SK-N-SH treated with all-trans-retinoic acid at 6 μM for 48 hours (cell line): ENCODE measurements at regions not wholly inside any gene's neighbourhood (a gene's known extent, or its start where the extent isn't known, plus 50 kb on each side); places are given as distances from the start of the nearest gene placed in this dataset.

Experiments
- ARNTL ChIP-seq: fragments of 450-650 bp; formaldehyde crosslinking; IDR thresholded peaks from 2 replicates; pipeline ENCODE4 v1.5.0; 2020; ENCODE audit warnings: low read depth, mild to moderate bottlenecking, moderate library complexity, borderline replicate concordance
- BACH2 ChIP-seq: fragments of 250-450 bp; sonication (Bioruptor Pico); IDR thresholded peaks from 2 replicates; pipeline ENCODE4 v1.9.0; 2021; ENCODE audit warnings: mild to moderate bottlenecking, borderline replicate concordance
- PATZ1 ChIP-seq: fragments of 250-450 bp; sonication (Bioruptor Pico); IDR thresholded peaks from 2 replicates; pipeline ENCODE4 v1.8.0; 2020; ENCODE audit warnings: mild to moderate bottlenecking, moderate library complexity, borderline replicate concordance
- POU6F1 ChIP-seq: fragments of 250-450 bp; sonication (Bioruptor Pico); IDR thresholded peaks from 2 replicates; pipeline ENCODE4 v1.8.0; 2021; ENCODE audit warnings: low read depth, mild to moderate bottlenecking, moderate library complexity, borderline replicate concordance
- TSHZ2 ChIP-seq: fragments of 250-450 bp; sonication (Bioruptor Pico); IDR thresholded peaks from 2 replicates; pipeline ENCODE4 v1.5.0; 2020; ENCODE audit warnings: mild to moderate bottlenecking, moderate library complexity
- ZC3H10 ChIP-seq: fragments of 250-450 bp; sonication (Bioruptor Pico); IDR thresholded peaks from 2 replicates; pipeline ENCODE4 v1.5.1; 2021; ENCODE audit warnings: mild to moderate bottlenecking, moderate library complexity
- ZFP3 ChIP-seq: fragments of 250-450 bp; sonication (Bioruptor Pico); IDR thresholded peaks from 2 replicates; pipeline ENCODE4 v1.5.0; 2020; ENCODE audit warnings: mild to moderate bottlenecking, moderate library complexity
- ZFP30 ChIP-seq: fragments of 450-650 bp; formaldehyde crosslinking; IDR thresholded peaks from 2 replicates; pipeline ENCODE4 v1.5.0; 2022; ENCODE audit warnings: mild to moderate bottlenecking, moderate library complexity
- ZNF565 ChIP-seq: fragments of 450-650 bp; formaldehyde crosslinking; conservative IDR thresholded peaks from 2 replicates; pipeline ENCODE4 v1.5.0; 2020; ENCODE audit warnings: low read depth, mild to moderate bottlenecking, moderate library complexity
- ZNF70 ChIP-seq: fragments of 450-650 bp; formaldehyde crosslinking; IDR thresholded peaks from 2 replicates; pipeline ENCODE4 v1.5.0; 2020; ENCODE audit warnings: mild to moderate bottlenecking, moderate library complexity
- ZNF8 ChIP-seq: fragments of 450-650 bp; formaldehyde crosslinking; IDR thresholded peaks from 2 replicates; pipeline ENCODE4 v1.5.0; 2020; ENCODE audit warnings: mild to moderate bottlenecking, moderate library complexity

GRCh38 chr20:57888591-57888990 lies 178.8 kb upstream of the PMEPA1 start:
- TF ChIP-seq ZNF70 (CRISPR knock-in tag) (no peak), ZNF565 (CRISPR knock-in tag) (no peak), ZNF8 (no peak), BACH2 (CRISPR knock-in tag) (no peak), PATZ1 (CRISPR knock-in tag) (no peak), TSHZ2 (CRISPR knock-in tag) (no peak), ZFP30 (CRISPR knock-in tag) (no peak), ARNTL (CRISPR knock-in tag) (no peak), POU6F1 (CRISPR knock-in tag) (no peak), ZC3H10 (no peak), ZFP3 (CRISPR knock-in tag) (no peak)
